HG03469 (cell line): ENCODE measurements at regions not wholly inside any gene's neighbourhood (a gene's known extent, or its start where the extent isn't known, plus 50 kb on each side); places are given as distances from the start of the nearest gene placed in this dataset.

Experiments used
- ATAC-seq: cut with Tn5 transposase; IDR thresholded peaks from one replicate; pipeline ENCODE4 v1.9.1; 2021; ENCODE audit warnings: mild to moderate bottlenecking, moderate library complexity, moderate number of reproducible peaks; ENCODE audit not compliant: unreplicated experiment

DNA sequence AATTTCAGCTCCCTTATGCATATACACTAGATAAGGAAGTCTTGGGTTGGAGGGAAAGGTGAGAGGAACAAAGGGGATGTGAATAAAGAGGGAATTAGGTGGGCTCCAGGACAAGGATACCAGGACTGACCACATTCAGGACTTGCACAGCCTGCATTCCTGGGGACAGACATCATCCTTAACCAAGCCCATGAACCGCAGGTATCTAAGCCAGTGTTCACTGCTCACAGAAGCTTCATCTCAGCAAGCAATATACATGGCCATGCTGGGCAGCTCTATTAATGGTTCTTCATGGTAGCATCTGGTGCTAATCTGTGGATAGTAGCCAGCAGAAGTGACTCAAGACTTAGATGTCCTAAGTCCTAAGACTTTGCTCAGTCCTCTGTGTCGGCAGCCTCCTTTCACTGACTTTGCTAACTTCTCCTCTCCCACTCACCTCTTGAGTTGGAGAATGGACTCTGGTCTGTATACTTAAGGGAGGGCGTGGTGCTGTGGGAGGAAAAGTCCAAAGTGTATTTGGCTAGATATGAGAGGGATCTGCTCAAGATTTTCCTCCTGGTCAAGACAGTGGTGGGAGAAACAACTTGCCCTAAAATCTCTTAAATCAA, 136.1 kb downstream of the ASCL1 start:
- no peak for ATAC-seq

GRCh38 chr12:103097496-103097895, 140.0 kb downstream of the ASCL1 start:
- no peak for ATAC-seq

DNA sequence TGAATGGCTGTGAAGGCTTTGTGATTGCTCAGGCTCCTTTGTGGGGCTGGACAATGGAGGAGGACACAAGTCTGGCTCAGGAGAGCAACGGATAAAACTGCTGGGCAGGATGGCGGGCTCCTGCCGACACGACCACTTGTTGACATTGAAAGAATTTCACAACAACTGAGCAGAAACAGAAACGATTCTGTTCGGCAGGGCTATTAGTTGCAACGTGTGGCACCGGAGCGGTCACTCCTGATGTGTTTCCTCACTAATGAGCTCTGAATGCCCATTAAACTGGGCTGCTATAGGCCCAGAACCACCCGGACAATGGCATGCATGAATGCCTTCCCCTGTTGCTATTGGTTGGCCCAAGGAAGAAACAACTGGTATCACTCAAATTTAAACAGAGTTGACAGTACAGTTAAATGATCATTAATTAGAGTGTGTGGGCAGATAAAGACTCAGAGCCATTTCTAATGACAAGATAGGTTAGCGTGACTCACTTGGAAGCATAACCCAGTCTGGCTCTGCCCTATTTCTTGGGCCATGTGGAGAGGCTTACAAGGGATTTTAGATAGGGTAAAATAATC, 142.9 kb downstream of the ASCL1 start:
- no peak for ATAC-seq

GRCh38 chr12:103102225-103102744, 144.8 kb downstream of the ASCL1 start:
- ATAC-seq: peak; percentile 53

DNA sequence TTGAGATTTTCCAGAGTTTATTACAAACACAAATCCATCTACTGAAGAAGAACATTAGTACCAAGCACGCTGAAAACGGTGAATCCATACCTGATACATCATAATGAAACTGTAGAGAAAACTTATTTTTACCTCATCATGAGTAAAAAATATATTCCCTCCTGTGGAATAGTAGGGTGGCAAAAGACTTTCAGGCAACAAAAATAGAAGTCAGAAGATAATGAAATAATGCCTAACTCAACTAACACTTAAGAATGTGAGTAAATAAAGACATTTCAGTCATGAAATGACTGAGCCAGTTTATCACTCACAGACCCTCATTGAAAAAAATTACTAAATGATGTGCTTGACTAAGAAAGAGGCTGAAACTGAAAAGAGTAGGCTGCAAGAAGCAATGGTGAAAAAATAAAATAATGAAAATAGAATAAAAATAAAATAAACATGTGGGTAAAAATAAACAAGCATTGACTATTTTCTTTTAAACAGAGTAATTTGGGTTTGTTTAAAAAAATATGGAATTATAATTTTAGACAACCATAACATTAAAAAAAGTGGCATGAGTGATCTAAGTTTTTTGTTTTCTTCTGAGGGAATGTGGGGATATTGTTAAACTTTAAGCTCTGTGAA, 148.6 kb downstream of the ASCL1 start:
- ATAC-seq: peak; percentile 52

DNA sequence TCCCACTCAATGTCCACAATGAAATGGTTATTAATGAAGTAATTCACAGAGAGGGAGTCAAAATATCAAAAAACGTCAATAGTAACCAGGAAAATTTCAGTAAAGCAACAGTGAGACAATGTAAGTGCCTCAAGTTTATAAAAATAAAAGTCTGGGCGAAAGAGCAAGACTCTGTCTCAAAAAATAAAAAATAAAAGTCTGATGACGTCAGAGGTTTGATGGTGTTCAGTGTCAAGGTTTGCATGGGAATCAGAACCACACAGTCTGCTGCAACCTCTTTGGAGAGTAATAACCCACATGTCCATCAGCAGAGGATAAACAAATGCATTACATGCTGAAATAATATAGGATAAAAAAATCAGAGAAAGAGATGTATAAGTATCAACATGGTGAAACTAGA, 152.4 kb downstream of the ASCL1 start:
- ATAC-seq: no peak

GRCh38 chr12:103114296-103115055, 157.0 kb downstream of the ASCL1 start:
- peak; percentile 94 for ATAC-seq

DNA sequence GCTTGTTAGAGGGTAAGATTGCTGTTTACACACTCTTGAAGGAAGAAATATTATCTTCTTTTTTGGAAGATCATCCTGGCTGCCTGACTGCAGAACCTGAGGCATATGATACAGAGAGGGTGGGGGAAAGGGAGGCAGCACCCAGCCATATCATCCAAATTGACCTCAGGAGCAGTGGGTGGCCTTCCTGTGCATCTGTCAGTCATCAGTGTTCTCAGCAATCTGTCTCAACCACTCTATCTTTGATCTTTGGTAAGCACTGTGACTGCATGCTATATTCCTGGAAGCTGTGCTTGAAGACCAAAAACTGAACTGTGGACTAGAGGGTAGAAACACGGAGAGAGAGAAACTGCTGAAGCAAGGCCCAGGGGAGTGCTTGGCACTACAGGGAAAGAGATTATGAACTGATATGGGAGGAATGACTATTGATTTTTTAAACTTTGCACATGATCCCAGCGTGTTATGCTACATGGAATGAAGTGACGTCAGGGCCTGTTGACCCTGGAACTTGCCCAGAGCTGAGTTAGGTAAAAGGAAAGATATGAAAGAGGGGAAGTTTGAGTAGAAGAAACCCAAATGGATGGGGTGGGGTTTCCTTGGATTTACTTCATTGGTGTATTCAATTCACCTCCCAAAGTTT, 171.5 kb downstream of the ASCL1 start:
- ATAC-seq: no peak

GRCh38 chr12:103130564-103130963, 173.1 kb downstream of the ASCL1 start:
- ATAC-seq: no peak

GRCh38 chr12:103138538-103138937, 181.1 kb downstream of the ASCL1 start:
- ATAC-seq: no peak

GRCh38 chr12:103139876-103140275, 182.4 kb downstream of the ASCL1 start:
- no peak for ATAC-seq

- no peak for ATAC-seq
Measured at GRCh38 chr12:103140286-103140685, 182.8 kb downstream of the ASCL1 start.

GRCh38 chr12:103144278-103144677, 186.8 kb downstream of the ASCL1 start:
- ATAC-seq: no peak

GRCh38 chr12:103160622-103161021, 203.1 kb downstream of the ASCL1 start:
- no peak for ATAC-seq

- no peak for ATAC-seq
Measured at GRCh38 chr12:103161582-103162362, 204.3 kb downstream of the ASCL1 start.

DNA sequence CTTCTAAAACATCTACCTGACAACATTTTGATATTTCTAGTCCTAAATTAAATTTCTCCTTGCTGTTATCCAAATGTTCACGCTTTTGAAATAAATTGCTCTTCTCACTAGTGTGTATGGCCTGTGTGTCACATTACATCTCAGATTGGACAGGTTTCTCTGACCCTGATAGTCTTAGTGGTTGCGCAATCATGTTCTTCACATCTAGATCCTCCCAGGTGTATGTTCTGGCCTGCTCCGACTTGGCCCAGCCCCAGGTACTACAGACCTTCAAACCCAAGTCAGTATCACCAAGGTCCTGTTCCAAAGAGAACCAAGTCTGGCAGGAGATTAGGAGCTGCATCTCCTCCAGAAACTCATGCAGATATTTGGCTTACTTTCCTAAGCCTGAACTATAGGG, 209.5 kb downstream of the ASCL1 start:
- no peak for ATAC-seq

DNA sequence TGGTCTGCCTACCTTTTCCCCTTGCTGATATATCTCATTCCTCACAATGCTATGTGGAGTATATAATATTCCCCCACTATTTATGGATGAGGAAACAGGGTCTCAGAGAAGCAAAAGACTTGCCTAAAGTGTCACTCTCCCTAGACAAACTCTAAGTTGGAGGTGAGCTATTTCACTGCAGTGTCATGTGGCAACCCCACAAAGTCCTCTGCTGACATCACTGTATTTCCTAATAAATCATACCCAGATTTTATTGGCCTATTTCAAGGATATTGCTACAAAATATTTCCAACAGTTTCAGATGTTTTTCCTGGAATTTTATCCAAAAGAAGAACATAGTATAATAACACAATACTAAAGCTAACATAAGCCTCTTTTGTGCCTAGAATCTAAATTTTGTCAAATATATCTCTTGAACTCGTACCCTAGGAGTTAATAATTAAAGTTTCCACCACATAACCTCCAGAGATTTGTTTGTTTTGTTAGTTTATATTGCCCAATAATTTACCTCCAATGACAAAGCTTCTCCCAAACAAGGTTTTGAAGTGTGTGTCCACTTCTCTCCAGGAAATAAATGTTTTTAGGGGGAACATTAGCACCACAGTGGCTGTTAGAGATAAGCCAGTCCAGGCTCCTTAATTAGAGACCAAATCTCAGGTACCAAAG, 215.1 kb downstream of the ASCL1 start:
- no peak for ATAC-seq

DNA sequence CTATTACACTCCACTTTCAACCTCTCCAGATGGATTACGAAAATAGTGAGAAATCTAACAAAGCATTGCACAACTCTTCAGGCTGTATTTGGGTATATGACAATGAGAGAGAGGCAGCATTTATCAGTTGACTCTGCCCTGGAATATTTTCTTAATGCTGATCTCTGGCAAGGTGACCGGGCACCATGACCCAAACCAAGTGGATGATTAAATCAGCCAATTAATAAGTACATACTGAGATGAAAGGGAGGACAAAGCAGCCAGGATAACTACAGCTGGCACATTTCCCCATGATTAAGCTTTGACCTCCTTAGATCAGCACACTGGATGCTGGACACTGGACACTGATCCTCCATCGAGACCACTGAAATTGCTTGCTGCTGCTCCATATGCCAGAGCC, 218.2 kb downstream of the ASCL1 start:
- no peak for ATAC-seq

- no peak for ATAC-seq
Measured at GRCh38 chr12:103177639-103178255, 220.3 kb downstream of the ASCL1 start.
